Anterior cingulate cortex (tissue), 58 donors: ENCODE measurements at regions not wholly inside any gene's neighbourhood (a gene's known extent, or its start where the extent isn't known, plus 50 kb on each side); places are given as distances from the start of the nearest gene placed in this dataset.

Source experiments
- DNase-seq, 58 donors: peaks; one replicate each; lab custom pipeline; 2025; lab: John Stamatoyannopoulos, UW

DNA sequence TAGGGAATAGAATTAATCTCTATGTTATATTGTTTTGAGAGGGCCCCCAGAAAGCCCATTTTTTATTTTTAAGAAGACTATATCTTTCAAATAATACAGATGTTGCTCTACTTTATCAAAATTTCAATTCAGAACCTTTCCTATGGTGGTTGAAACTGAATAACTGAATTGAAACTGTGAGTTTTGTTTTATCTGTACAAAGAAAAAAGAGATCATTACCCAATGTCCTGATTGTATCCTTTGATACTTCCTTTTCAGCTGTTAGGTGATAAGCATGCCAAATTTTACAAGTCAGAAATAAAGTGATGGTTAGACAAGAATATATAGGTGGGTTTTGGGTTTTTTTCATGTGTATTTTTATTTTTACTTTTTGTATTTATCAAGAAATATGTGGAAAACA, 1293.1 kb upstream of the USP15 start:
- no peak for DNase-seq

- DNase-seq = no peak
Measured at GRCh38 chr12:60977966-60978365, 1282.2 kb upstream of the USP15 start.

DNA sequence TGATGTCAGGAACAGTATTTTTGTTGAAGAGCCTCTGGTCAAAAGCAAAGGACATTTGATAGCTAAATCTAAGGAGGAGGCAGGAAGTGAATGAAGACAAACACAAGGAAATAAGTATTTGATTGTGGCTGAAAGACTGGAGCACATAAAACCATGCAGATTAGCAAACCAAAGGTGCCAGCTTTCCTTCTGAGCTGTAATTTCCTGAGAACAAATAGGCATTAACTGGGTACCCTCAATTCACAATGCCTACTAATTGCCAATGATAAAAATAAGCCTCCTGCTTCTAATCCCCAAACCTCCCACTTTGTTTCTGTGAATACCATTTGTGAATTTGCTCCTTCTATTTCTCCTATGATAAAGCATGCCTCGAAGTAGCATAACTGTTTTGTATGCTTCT, 1279.6 kb upstream of the USP15 start:
- no peak for DNase-seq

DNA sequence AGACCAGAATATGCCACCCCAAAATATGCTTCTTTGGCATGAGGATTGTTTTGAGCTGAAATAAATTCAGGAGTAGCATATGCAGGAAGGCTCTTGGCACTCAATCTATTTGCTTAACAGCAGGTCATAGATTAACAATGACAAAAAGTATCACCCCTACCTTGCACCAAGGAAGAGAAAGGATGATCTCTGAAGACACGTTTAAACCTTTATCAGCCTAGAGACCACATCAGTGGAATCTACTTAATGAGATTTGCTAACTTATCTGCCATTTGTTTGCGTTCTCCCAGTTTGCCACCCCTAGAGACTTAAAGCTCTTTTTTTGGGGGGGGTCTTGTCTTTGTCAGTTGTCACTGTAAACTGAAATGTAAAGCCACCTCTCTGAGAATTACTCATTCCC, 1278.7 kb upstream of the USP15 start:
- DNase-seq = no peak

- DNase-seq = no peak
Measured at GRCh38 chr12:60992087-60992486, 1268.1 kb upstream of the USP15 start.

DNA sequence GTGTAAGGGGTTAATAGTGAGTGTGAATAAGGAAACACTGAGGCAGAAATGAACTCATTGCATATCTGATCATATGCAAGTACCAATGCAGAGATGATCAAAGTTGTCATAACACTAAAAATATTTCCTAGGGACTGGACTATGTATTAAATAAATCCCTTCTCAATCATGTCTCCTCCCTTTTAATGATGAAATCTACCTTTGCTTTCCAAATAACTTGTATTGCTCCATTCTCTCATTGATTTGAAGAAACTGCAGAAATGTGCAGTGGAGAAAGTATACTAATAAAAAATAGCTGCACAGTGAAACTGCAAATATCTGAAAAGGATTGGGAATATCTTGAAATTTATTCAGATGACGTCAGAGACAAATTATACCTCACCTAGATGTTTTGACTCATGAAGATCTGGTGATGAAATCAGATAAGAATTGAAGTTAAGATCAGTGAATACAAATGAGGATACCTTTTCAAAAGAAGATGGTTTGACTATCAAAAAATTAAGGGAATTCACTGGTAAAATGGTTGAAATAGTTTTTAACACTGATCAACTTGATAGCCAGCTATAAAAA, 1264.9 kb upstream of the USP15 start:
- no peak for DNase-seq

- no peak for DNase-seq
Measured at GRCh38 chr12:60997869-60998378, 1262.3 kb upstream of the USP15 start.

- DNase-seq = no peak
Measured at GRCh38 chr12:61009192-61009591, 1251.0 kb upstream of the USP15 start.

GRCh38 chr12:61011767-61012423, 1248.3 kb upstream of the USP15 start:
- no peak for DNase-seq

GRCh38 chr12:61018571-61018970, 1241.6 kb upstream of the USP15 start:
- no peak for DNase-seq

DNA sequence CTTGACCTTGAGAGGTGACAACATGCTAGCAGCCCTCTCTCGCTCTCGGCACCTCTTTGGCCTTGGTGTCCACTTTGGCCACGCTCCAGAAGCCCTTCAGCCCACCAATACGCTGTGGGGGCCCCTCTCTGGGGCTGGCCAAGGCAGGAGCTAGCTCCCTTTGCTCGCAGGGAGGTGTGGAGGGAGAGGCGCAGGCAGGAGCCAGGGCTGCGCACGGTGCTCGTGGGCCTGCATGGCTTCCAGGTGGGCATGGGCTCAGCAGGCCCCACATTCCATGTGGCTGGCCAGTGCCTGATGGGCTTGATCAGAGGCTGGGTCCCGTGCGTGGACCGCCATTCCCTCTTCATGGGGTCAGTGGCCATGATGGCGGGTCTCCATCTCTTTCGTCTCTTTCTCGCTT, 1237.0 kb upstream of the USP15 start:
- no peak for DNase-seq

GRCh38 chr12:61029516-61029915, 1230.7 kb upstream of the USP15 start:
- no peak for DNase-seq

- DNase-seq = no peak
Measured at GRCh38 chr12:61037792-61038191, 1222.4 kb upstream of the USP15 start.

- DNase-seq = no peak
Measured at GRCh38 chr12:61043838-61044237, 1216.4 kb upstream of the USP15 start.

DNA sequence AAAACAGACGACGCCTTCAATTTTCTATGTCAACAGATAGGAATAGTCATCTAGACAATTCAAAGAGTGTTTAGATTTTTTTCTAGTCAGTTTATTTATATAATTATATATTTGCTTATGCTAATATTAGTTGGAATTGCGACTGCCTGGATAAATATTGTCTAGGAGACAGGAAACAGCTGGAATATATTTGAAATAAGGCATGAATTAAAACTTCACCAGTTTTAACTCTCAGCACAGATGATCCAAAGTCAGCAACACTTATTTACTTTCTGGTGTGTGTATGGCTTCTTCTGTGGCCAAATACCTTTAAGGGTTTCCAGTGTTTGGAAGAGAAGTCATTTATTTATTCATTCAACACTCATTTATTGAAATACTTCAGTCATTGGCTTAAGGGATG, 1215.4 kb upstream of the USP15 start:
- no peak for DNase-seq

DNA sequence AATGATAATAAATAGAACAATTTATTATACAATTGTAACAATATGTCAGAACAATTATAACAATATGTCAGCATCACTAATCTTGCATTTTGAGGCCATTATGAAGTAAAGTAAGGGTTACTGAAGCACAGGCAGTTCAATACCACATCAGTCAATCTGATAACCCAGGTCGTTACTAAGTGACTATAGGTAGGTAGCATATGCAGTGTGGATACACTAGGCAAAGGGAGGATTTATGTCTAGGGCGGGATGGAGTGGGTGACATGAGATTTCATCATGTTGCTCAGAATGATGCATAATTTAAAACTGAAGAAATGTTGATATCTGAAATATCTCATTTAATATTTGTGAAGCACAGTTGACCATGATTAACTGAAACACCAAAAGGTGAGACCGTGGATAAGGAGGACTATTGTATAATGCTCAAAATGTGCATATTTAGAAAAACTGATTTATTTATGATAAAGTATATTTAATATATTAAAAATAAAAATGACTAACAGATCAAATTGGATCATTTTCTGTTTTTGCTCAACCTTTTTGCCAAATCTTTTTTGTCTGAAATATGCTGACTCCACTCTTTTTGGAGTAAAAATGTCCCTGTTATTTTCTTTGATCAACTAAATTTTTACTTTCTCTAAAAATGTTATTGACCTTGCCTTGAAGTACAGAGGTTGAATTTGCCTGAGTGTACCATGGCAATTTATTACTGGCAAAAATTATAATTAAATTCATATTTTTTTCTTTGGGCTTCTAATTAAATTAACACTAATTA, 1189.4 kb upstream of the USP15 start:
- DNase-seq = no peak

DNA sequence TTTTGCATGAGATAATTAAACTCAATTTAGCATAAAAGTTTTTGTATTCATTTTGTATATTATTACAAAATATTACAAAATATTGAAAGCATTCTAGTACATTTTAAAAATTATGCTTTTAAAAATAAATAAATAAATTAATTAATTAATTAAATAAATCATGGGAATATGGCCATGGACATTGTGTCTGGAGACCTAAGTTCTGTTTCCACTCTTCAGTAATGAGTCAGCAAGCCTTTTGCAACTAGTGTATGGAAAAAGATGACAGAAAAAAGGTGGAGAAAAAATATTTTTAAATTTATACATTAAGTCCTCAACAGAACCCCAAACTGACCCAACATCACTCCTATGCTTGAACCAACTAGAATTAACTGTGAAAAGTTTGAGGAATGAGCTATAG, 1187.5 kb upstream of the USP15 start:
- DNase-seq = no peak

DNA sequence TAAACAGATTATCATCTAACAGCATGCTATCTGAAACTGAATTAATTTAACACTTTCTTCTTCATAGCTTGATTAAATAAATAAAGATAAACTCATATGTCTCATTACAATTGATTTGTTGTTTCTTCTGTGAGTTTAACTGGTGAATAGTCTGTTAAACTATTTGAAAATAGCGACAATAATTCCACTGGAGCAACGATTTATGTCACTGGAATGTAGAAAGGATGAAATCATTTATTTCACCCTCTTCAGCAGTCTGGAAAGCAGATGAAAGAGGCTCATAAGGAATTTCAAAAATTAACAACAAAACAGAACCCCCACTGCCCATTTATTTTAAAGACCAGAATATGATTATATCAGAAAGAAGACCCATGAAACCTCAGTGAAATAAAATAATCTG, 1165.1 kb upstream of the USP15 start:
- DNase-seq = no peak

- no peak for DNase-seq
Measured at GRCh38 chr12:61098031-61098580, 1162.1 kb upstream of the USP15 start.

- DNase-seq = no peak
Measured at GRCh38 chr12:61107118-61107517, 1153.1 kb upstream of the USP15 start.

- DNase-seq = no peak
Measured at GRCh38 chr12:61111218-61111617, 1149.0 kb upstream of the USP15 start.
